Urothelium cell line (cell line): ENCODE measurements at regions not wholly inside any gene's neighbourhood (a gene's known extent, or its start where the extent isn't known, plus 50 kb on each side); places are given as distances from the start of the nearest gene placed in this dataset.
"Not testable (repeated sequence)": the region's sequence is repeated elsewhere in the genome, so short reads cannot be mapped to it uniquely, and the experiment has no call there.

ENCODE experiments used
- DNase-seq: peaks from one replicate; pipeline ENCODE4 v3.0.0; 2011; ENCODE audit warnings: low spot score, mixed read lengths
- FAIRE-seq: peaks from 2 replicates; lab custom pipeline; 2011; peaks lifted over from hg19 to GRCh38; lab: Jason Lieb, UNC

- not testable (repeated sequence) for DNase-seq, FAIRE-seq
These were observed 207.9 kb downstream of the RAB11FIP2 start for GRCh38 chr10:117838500-117839498.

GRCh38 chr10:117856426-117856825 lies 190.3 kb downstream of the RAB11FIP2 start:
- DNase-seq, FAIRE-seq: not testable (repeated sequence)

GRCh38 chr10:117860135-117860534 lies 186.6 kb downstream of the RAB11FIP2 start:
- DNase-seq: no peak
- FAIRE-seq: no peak

GRCh38 chr10:117860823-117861222 lies 185.9 kb downstream of the RAB11FIP2 start:
- no peak for DNase-seq
- FAIRE-seq: no peak

GRCh38 chr10:117861329-117861728 lies 185.4 kb downstream of the RAB11FIP2 start:
- no peak for FAIRE-seq
- no peak for DNase-seq

GRCh38 chr10:117863771-117864170 lies 183.0 kb downstream of the RAB11FIP2 start:
- FAIRE-seq (no peak), DNase-seq (no peak)

GRCh38 chr10:117865945-117866344 lies 180.8 kb downstream of the RAB11FIP2 start:
- no peak for DNase-seq
- no peak for FAIRE-seq

GRCh38 chr10:117868151-117868550 lies 178.6 kb downstream of the RAB11FIP2 start:
- no peak for FAIRE-seq
- no peak for DNase-seq

GRCh38 chr10:117875793-117876192 lies 170.9 kb downstream of the RAB11FIP2 start:
- DNase-seq: no peak
- no peak for FAIRE-seq

GRCh38 chr10:117876210-117876609 lies 170.5 kb downstream of the RAB11FIP2 start:
- FAIRE-seq (no peak), DNase-seq (no peak)

- no peak for FAIRE-seq
- no peak for DNase-seq
These were observed 168.1 kb downstream of the RAB11FIP2 start for GRCh38 chr10:117878626-117879025.

- DNase-seq (no peak), FAIRE-seq (no peak)
These were observed 162.6 kb downstream of the RAB11FIP2 start for GRCh38 chr10:117884093-117884492.

- no peak for FAIRE-seq
- no peak for DNase-seq
These were observed 162.1 kb downstream of the RAB11FIP2 start for GRCh38 chr10:117884592-117884991.

GRCh38 chr10:117885206-117885829 lies 161.4 kb downstream of the RAB11FIP2 start:
- DNase-seq: no peak
- FAIRE-seq: no peak

GRCh38 chr10:117886766-117887165 lies 160.0 kb downstream of the RAB11FIP2 start:
- DNase-seq (no peak), FAIRE-seq (no peak)

GRCh38 chr10:117889664-117890063 lies 157.1 kb downstream of the RAB11FIP2 start:
- FAIRE-seq (no peak), DNase-seq (no peak)

- DNase-seq: no peak
- FAIRE-seq: no peak
These were observed 154.0 kb downstream of the RAB11FIP2 start for GRCh38 chr10:117892681-117893220.

GRCh38 chr10:117894339-117894738 lies 152.4 kb downstream of the RAB11FIP2 start:
- FAIRE-seq (no peak), DNase-seq (no peak)

- no peak for DNase-seq
- no peak for FAIRE-seq
These were observed 150.2 kb downstream of the RAB11FIP2 start for GRCh38 chr10:117896517-117896916.

GRCh38 chr10:117899181-117899683 lies 147.5 kb downstream of the RAB11FIP2 start:
- FAIRE-seq (no peak), DNase-seq (no peak)

- FAIRE-seq (no peak), DNase-seq (no peak)
These were observed 146.5 kb downstream of the RAB11FIP2 start for GRCh38 chr10:117900280-117900679.
